ENCODE measurements at regions not wholly inside any gene's neighbourhood (a gene's known extent, or its start where the extent isn't known, plus 50 kb on each side); places are given as distances from the start of the nearest gene placed in this dataset.

GRCh38 chr5:135185481-135186065 lies 151.5 kb upstream of the PITX1 start:
- Histone ChIP-seq H3K36me3 (ENCODE audit: control insufficient read depth in 4 of 4, insufficient read depth in 3 of 4, low read depth in 1 of 4, low read length in 3 of 4) (no peaks in the 10 kb centered on the region), H3K27me3 (ENCODE audit: control insufficient read depth in 4 of 4, insufficient read depth in 4 of 4, low read length in 3 of 4) (no peaks in the 10 kb centered on the region), H3K4me3 (ENCODE audit: low read depth in 1 of 3, low read length in 3 of 3) (no peak overlapping the region), H3K9ac (ENCODE audit: low read depth in 1 of 2, low read length in 2 of 2) (no peak overlapping the region), H3K27ac (ENCODE audit: low read depth in 1 of 2, low read length in 2 of 2) (no peak overlapping the region), H3K4me1 (ENCODE audit: control insufficient read depth in 4 of 4, insufficient read depth in 4 of 4, low read length in 3 of 4) (no peaks in the 10 kb centered on the region), H3K9me3 (ENCODE audit: control insufficient read depth in 4 of 4, low read length in 3 of 4) (no peaks in the 10 kb centered on the region)
- DNase-seq (ENCODE audit: low spot score) = no peak
- 93% methylated on average over 6 of the region's 6 CpGs for WGBS
- TF ChIP-seq EGR1 (IDR thresholded peaks at IDR 0.05; ENCODE audit: low read depth in 2 of 2) = no peak
- no peak for TF ChIP-seq FOXA2 (IDR thresholded peaks at IDR 0.05)

DNA sequence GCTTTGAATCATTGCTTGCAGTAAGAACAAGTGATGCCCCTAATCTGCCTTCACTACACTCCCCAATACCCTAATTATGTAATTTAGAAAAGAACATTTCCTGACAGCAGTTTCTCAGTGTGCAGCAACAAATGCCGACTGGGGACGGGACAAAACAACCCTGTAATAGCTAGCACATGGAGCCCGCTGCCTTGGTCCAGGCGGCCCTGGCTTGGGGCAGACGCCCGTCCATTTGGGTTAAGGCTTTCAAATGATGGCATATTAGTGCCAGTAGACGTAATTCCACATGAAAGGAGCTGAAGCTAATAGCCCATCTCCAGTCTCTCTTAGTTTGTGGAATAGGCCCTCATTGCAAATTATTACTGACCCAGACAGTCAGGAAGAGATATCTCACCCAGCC lies 150.6 kb upstream of the PITX1 start:
- no peaks in the 10 kb centered on the region for H3K9me3 ChIP-seq (ENCODE audit: control insufficient read depth in 4 of 4, low read length in 3 of 4)
- no peaks in the 10 kb centered on the region for H3K4me1 ChIP-seq (ENCODE audit: control insufficient read depth in 4 of 4, insufficient read depth in 4 of 4, low read length in 3 of 4)
- H3K9ac ChIP-seq (ENCODE audit: low read depth in 1 of 2, low read length in 2 of 2) = no peak overlapping the region
- H3K27me3 ChIP-seq (ENCODE audit: control insufficient read depth in 4 of 4, insufficient read depth in 4 of 4, low read length in 3 of 4) = no peaks in the 10 kb centered on the region
- H3K27ac ChIP-seq (ENCODE audit: low read depth in 1 of 2, low read length in 2 of 2) = no peak overlapping the region
- H3K36me3 ChIP-seq (ENCODE audit: control insufficient read depth in 4 of 4, insufficient read depth in 3 of 4, low read depth in 1 of 4, low read length in 3 of 4) = no peaks in the 10 kb centered on the region
- H3K4me3 ChIP-seq (ENCODE audit: low read depth in 1 of 3, low read length in 3 of 3) = no peak overlapping the region
- 97% methylated on average over 7 of the region's 7 CpGs for WGBS
- TF ChIP-seq FOXA2 (IDR thresholded peaks at IDR 0.05) (no peak), GABPA (IDR thresholded peaks at IDR 0.05 in 1 of 2, conservative IDR thresholded peaks at IDR 0.05 in 1 of 2) (no peak), EGR1 (IDR thresholded peaks at IDR 0.05; ENCODE audit: low read depth in 2 of 2) (no peak), ZBTB33 (IDR thresholded peaks at IDR 0.05) (no peak)
- DNase-seq (ENCODE audit: low spot score) = no peak

DNA sequence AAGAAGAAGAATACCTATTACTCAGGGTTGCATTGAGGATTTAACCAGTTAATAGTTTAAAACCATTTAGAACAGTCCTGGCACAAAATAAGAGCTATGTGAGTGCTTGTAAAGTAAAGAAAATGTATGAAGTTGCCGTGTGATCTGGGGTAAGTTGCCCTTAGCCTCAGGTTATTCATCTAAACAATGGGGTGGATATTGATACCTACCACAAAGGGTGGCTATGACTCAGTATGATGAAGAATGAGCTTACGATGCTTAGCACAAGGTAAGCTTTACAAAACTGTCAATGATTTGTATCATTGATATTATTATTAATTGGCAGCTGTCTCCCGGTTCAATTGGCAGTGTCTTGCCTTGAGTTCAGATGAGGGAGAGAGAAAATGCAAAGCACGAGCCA lies 149.4 kb upstream of the PITX1 start:
- Histone ChIP-seq H3K4me3 (ENCODE audit: low read depth in 1 of 3, low read length in 3 of 3) (no peak overlapping the region), H3K27ac (ENCODE audit: low read depth in 1 of 2, low read length in 2 of 2) (no peak overlapping the region), H3K36me3 (ENCODE audit: control insufficient read depth in 4 of 4, insufficient read depth in 3 of 4, low read depth in 1 of 4, low read length in 3 of 4) (no peaks in the 10 kb centered on the region), H3K27me3 (ENCODE audit: control insufficient read depth in 4 of 4, insufficient read depth in 4 of 4, low read length in 3 of 4) (no peaks in the 10 kb centered on the region), H3K9me3 (ENCODE audit: control insufficient read depth in 4 of 4, low read length in 3 of 4) (no peaks in the 10 kb centered on the region), H3K4me1 (ENCODE audit: control insufficient read depth in 4 of 4, insufficient read depth in 4 of 4, low read length in 3 of 4) (no peaks in the 10 kb centered on the region), H3K9ac (ENCODE audit: low read depth in 1 of 2, low read length in 2 of 2) (no peak overlapping the region)
- TF ChIP-seq FOXA2 (IDR thresholded peaks at IDR 0.05) (no peak), JUND (IDR thresholded peaks at IDR 0.05) (no peak), EGR1 (IDR thresholded peaks at IDR 0.05; ENCODE audit: low read depth in 2 of 2) (no peak), HNF4A (conservative IDR thresholded peaks at IDR 0.05) (no peak), ZBTB33 (IDR thresholded peaks at IDR 0.05) (no peak), SP1 (IDR thresholded peaks at IDR 0.05) (no peak), GABPA (IDR thresholded peaks at IDR 0.05 in 1 of 2, conservative IDR thresholded peaks at IDR 0.05 in 1 of 2) (no peak), MAX (IDR thresholded peaks at IDR 0.05) (no peak), RXRA (IDR thresholded peaks at IDR 0.05) (no peak)
- TF ChIP-seq, protein P1, sequence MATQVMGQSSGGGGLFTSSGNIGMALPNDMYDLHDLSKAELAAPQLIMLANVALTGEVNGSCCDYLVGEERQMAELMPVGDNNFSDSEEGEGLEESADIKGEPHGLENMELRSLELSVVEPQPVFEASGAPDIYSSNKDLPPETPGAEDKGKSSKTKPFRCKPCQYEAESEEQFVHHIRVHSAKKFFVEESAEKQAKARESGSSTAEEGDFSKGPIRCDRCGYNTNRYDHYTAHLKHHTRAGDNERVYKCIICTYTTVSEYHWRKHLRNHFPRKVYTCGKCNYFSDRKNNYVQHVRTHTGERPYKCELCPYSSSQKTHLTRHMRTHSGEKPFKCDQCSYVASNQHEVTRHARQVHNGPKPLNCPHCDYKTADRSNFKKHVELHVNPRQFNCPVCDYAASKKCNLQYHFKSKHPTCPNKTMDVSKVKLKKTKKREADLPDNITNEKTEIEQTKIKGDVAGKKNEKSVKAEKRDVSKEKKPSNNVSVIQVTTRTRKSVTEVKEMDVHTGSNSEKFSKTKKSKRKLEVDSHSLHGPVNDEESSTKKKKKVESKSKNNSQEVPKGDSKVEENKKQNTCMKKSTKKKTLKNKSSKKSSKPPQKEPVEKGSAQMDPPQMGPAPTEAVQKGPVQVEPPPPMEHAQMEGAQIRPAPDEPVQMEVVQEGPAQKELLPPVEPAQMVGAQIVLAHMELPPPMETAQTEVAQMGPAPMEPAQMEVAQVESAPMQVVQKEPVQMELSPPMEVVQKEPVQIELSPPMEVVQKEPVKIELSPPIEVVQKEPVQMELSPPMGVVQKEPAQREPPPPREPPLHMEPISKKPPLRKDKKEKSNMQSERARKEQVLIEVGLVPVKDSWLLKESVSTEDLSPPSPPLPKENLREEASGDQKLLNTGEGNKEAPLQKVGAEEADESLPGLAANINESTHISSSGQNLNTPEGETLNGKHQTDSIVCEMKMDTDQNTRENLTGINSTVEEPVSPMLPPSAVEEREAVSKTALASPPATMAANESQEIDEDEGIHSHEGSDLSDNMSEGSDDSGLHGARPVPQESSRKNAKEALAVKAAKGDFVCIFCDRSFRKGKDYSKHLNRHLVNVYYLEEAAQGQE (IDR thresholded peaks at IDR 0.05) = no peak
- DNase-seq (ENCODE audit: low spot score) = no peak
- 93% methylated on average over 4 of the region's 4 CpGs for WGBS

Measured in liver (tissue), 7 donors.